GM12878 (cell line): ENCODE measurements at regions not wholly inside any gene's neighbourhood (a gene's known extent, or its start where the extent isn't known, plus 50 kb on each side); places are given as distances from the start of the nearest gene placed in this dataset.

Source experiments
- ATAC-seq: fragments of 200-7000 bp; cut with Tn5 transposase; 3 replicates; pipeline ENCODE4 v1.9.1; 2020; ENCODE audit warnings: mild to moderate bottlenecking, moderate library complexity
- BruUV-seq: library from RNA; stranded (reverse); fragments of 400-500 nt; replicated peaks from 2 replicates; lab custom pipeline; 2021; lab: Mats Ljungman, UMichigan
- CTCF ChIA-PET: fragments of 300-600 bp; sonication (Branson Sonifier 250); formaldehyde crosslinking; extraction: SDS; loops from one replicate; lab custom pipeline; 2021; ENCODE audit warnings: inconsistent platforms; lab: Yijun Ruan, JAX
- POLR2A ChIA-PET: fragments of 350-600 bp; formaldehyde crosslinking; extraction: SDS; loops from one replicate; lab custom pipeline; 2021; ENCODE audit warnings: inconsistent platforms; lab: Charles Lee
- RAD21 ChIA-PET: fragments of 300-600 bp; sonication (Branson Sonifier 250); formaldehyde crosslinking; loops from one replicate; lab custom pipeline; 2023; ENCODE audit warnings: antibody characterized with exemption; ENCODE audit not compliant: unreplicated experiment; lab: Charles Lee
- SMC1A ChIA-PET: fragments of 300-600 bp; sonication (Branson Sonifier 250); formaldehyde crosslinking; loops from one replicate; lab custom pipeline; 2023; ENCODE audit not compliant: unreplicated experiment, uncharacterized antibody; lab: Charles Lee
- DNase-seq: peaks from one replicate; pipeline ENCODE4 v3.0.0-alpha.2; 2011; ENCODE audit warnings: low read depth, low spot score
- FAIRE-seq: peaks from 3 replicates; lab custom pipeline; 2011; peaks lifted over from hg19 to GRCh38; lab: Jason Lieb, UNC
- H2AFZ ChIP-seq: 2 replicates; pipeline ENCODE4 v1.6.0; 2011; ENCODE audit warnings: low read depth, low read length, control low read depth; ENCODE audit not compliant: control insufficient read depth
- H3K27ac ChIP-seq: 2 replicates; pipeline ENCODE4 v1.5.1; 2011; ENCODE audit warnings: control low read depth; ENCODE audit not compliant: control insufficient read depth, insufficient read depth
- H3K27me3 ChIP-seq, 2 experiments: replicated peaks in 1 of 2; 2 replicates each; pipeline versions ENCODE4 v1.6.0 to v1.6.1; 2011; ENCODE audit warnings: low read length in 1 of 2; ENCODE audit not compliant: control insufficient read depth in 2 of 2, insufficient read depth in 2 of 2
- H3K36me3 ChIP-seq, 2 experiments: 2 replicates each; pipeline ENCODE4 v1.5.1; 2011; ENCODE audit warnings: low read length in 1 of 2; ENCODE audit not compliant: control insufficient read depth in 2 of 2, insufficient read depth in 2 of 2
- H3K4me1 ChIP-seq: 2 replicates; pipeline ENCODE4 v1.6.1; 2011; ENCODE audit warnings: mild to moderate bottlenecking, low read length, moderate library complexity, mixed read lengths; ENCODE audit not compliant: control insufficient read depth, insufficient read depth
- H3K4me2 ChIP-seq: 2 replicates; pipeline ENCODE4 v1.6.0; 2011; ENCODE audit warnings: control low read depth; ENCODE audit not compliant: control insufficient read depth, insufficient read depth
- H3K4me3 ChIP-seq: fragments of 200-600 bp; sonication (generic); 2 replicates; pipeline ENCODE4 v1.5.1; 2016
- H3K79me2 ChIP-seq: 2 replicates; pipeline ENCODE4 v1.6.0; 2011; ENCODE audit warnings: low read length; ENCODE audit not compliant: control insufficient read depth, insufficient read depth
- H3K9ac ChIP-seq: 2 replicates; pipeline ENCODE4 v1.8.0; 2011; ENCODE audit warnings: low read length, control low read depth, mixed read lengths; ENCODE audit not compliant: control insufficient read depth, insufficient read depth
- H3K9me3 ChIP-seq: replicated peaks from 3 replicates; pipeline ENCODE4 v1.5.1; 2011; ENCODE audit warnings: mild to moderate bottlenecking, low read length; ENCODE audit not compliant: control insufficient read depth, insufficient read depth
- H4K20me1 ChIP-seq: 2 replicates; pipeline ENCODE4 v1.6.0; 2011; ENCODE audit not compliant: control insufficient read depth, insufficient read depth
- ATF7 ChIP-seq: fragments of 450-650 bp; IDR thresholded peaks from 2 replicates; pipeline ENCODE4 v1.6.1; 2016; ENCODE audit warnings: low read depth, mild to moderate bottlenecking
- FOS ChIP-seq: IDR thresholded peaks from 3 replicates; pipeline ENCODE4 v1.6.1; 2011; ENCODE audit warnings: borderline replicate concordance; ENCODE audit not compliant: insufficient read length; ENCODE audit errors: extremely low read depth
- POU2F2 ChIP-seq: IDR thresholded peaks from 3 replicates; pipeline ENCODE4 v1.6.1; 2011; ENCODE audit warnings: low read depth, mild to moderate bottlenecking, low read length, borderline replicate concordance
- SKIL ChIP-seq: fragments of 450-650 bp; IDR thresholded peaks from 2 replicates; pipeline ENCODE4 v1.6.1; 2017; ENCODE audit warnings: mild to moderate bottlenecking, low read depth, inconsistent platforms; ENCODE audit not compliant: poor library complexity, severe bottlenecking
- SREBF1 ChIP-seq: IDR thresholded peaks from 2 replicates; pipeline ENCODE4 v1.6.1; 2012; ENCODE audit warnings: mild to moderate bottlenecking, low read length
- TAF1 ChIP-seq: IDR thresholded peaks from 2 replicates; pipeline ENCODE4 v1.6.1; 2011; ENCODE audit warnings: mild to moderate bottlenecking, low read depth, low read length, borderline replicate concordance
- TARDBP ChIP-seq: IDR thresholded peaks from 2 replicates; pipeline ENCODE4 v1.6.1; 2016; ENCODE audit warnings: borderline replicate concordance
- ZBED1 ChIP-seq: IDR thresholded peaks from 2 replicates; pipeline ENCODE4 v1.6.1; 2016; ENCODE audit warnings: borderline replicate concordance
- ZNF207 ChIP-seq: fragments of 450-650 bp; IDR thresholded peaks from 2 replicates; pipeline ENCODE4 v1.6.1; 2014; ENCODE audit warnings: antibody characterized with exemption, mild to moderate bottlenecking, borderline replicate concordance
- WGBS: methylation state at CpG from one replicate; pipeline ENCODE4 v1.1.6; 2016; ENCODE audit warnings: low lambda C conversion rate; ENCODE audit not compliant: insufficient replicate concordance, insufficient coverage; ENCODE audit errors: missing lambda C conversion rate; 5-methylcytosine and 5-hydroxymethylcytosine counted together
- in situ Hi-C: fragments of 300-500 bp; cut with MboI; formaldehyde crosslinking; loops from 9 replicates; pipeline ENCODE4 v1.14.3; 2018; ENCODE audit warnings: mixed read lengths
- intact Hi-C: fragments of 100-400 bp; cut with micrococcal nuclease; formaldehyde crosslinking; loops from one replicate; pipeline ENCODE4 v1.14.2; 2022; ENCODE audit not compliant: unreplicated experiment
- TF ChIP-seq, protein P1 (sequence below): fragments of 450-650 bp; IDR thresholded peaks from 2 replicates; pipeline ENCODE4 v1.6.1; 2016; ENCODE audit warnings: mild to moderate bottlenecking
- TF ChIP-seq, protein P2 (sequence below): IDR thresholded peaks from 2 replicates; pipeline ENCODE4 v1.6.1; 2011; ENCODE audit warnings: low read depth, low read length, improper control_type of control experiment, borderline replicate concordance

DNA sequence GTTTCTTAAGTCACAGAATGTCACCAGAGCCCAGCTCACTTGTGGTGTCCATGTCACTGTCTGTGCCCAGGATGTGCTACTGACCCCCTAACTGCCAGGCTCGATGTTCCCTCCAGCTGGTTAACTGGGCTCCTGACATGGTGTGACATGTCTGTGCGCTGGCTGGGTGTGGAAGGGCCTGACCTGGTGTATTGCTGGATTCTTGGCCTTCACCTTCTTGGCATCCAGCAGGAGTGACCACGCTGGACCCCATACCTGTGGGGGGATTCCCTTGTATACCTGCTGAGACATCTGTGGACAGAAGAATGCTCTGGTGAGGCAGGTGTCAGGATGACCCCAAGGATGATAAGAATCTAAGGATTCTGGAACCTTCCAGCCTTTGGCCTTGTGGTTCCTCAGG is 1690.1 kb downstream of the TP53TG3F start:
- Histone ChIP-seq H3K4me1 (no peaks in the 10 kb centered on the region), H3K36me3 (no peaks in the 10 kb centered on the region), H3K9ac (no peak overlapping the region), H3K79me2 (no peaks in the 10 kb centered on the region), H3K4me2 (no peak overlapping the region), H3K4me3 (no peak overlapping the region), H2AFZ (no peak overlapping the region), H3K27me3 (no peaks in the 10 kb centered on the region), H3K9me3 (no peaks in the 10 kb centered on the region; the same call in 2 of the 3 replicates), H4K20me1 (no peaks in the 10 kb centered on the region), H3K27ac (no peak overlapping the region)
- no peak for ATAC-seq
- FAIRE-seq: no peak
- RAD21 ChIA-PET: no interaction called here
- no peak for TF ChIP-seq TARDBP
- no peak for TF ChIP-seq TAF1
- TF ChIP-seq, protein P1, sequence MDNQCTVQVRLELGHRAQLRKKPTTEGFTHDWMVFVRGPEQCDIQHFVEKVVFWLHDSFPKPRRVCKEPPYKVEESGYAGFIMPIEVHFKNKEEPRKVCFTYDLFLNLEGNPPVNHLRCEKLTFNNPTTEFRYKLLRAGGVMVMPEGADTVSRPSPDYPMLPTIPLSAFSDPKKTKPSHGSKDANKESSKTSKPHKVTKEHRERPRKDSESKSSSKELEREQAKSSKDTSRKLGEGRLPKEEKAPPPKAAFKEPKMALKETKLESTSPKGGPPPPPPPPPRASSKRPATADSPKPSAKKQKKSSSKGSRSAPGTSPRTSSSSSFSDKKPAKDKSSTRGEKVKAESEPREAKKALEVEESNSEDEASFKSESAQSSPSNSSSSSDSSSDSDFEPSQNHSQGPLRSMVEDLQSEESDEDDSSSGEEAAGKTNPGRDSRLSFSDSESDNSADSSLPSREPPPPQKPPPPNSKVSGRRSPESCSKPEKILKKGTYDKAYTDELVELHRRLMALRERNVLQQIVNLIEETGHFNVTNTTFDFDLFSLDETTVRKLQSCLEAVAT: no peak
- TF ChIP-seq ATF7: no peak
- no peak for TF ChIP-seq ZNF207
- TF ChIP-seq SREBF1: no peak
- TF ChIP-seq POU2F2: no peak
- no peak for TF ChIP-seq ZBED1
- no peak for TF ChIP-seq FOS
- no peak for TF ChIP-seq SKIL
- TF ChIP-seq, protein P2, sequence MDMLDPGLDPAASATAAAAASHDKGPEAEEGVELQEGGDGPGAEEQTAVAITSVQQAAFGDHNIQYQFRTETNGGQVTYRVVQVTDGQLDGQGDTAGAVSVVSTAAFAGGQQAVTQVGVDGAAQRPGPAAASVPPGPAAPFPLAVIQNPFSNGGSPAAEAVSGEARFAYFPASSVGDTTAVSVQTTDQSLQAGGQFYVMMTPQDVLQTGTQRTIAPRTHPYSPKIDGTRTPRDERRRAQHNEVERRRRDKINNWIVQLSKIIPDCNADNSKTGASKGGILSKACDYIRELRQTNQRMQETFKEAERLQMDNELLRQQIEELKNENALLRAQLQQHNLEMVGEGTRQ: no peak
- POLR2A ChIA-PET: no interaction called here
- in situ Hi-C loops (no loop called here), intact Hi-C loops (no loop called here)
- CTCF ChIA-PET: no interaction called here
- DNase-seq: no peak
- SMC1A ChIA-PET: no interaction called here
- BruUV-seq: no TSS peak
- WGBS: 3% methylated on average over 3 of the region's 3 CpGs
